GM23248 (cell line): ENCODE measurements at regions not wholly inside any gene's neighbourhood (a gene's known extent, or its start where the extent isn't known, plus 50 kb on each side); places are given as distances from the start of the nearest gene placed in this dataset.

Source experiments
- DNase-seq: peaks from one replicate; pipeline ENCODE4 v3.0.0-alpha.2; 2015
- H2AFZ ChIP-seq: fragments of 200-600 bp; sonication (generic); 2 replicates; pipeline ENCODE4 v1.6.1; 2016; ENCODE audit warnings: antibody characterized with exemption
- H3F3A ChIP-seq: fragments of 200-600 bp; sonication (generic); 2 replicates; pipeline ENCODE4 v1.6.1; 2016; ENCODE audit warnings: mild to moderate bottlenecking, antibody characterized with exemption, mixed run types; ENCODE audit not compliant: insufficient read depth
- H3K27ac ChIP-seq: fragments of 200-600 bp; sonication (generic); 2 replicates; pipeline ENCODE4 v1.5.1; 2016; ENCODE audit warnings: mild to moderate bottlenecking
- H3K27me3 ChIP-seq: fragments of 200-600 bp; sonication (generic); replicated peaks from 2 replicates; pipeline ENCODE4 v1.6.1; 2016; ENCODE audit warnings: mild to moderate bottlenecking; ENCODE audit not compliant: insufficient read depth
- H3K36me3 ChIP-seq: fragments of 200-600 bp; sonication (generic); 2 replicates; pipeline ENCODE4 v1.6.1; 2016; ENCODE audit warnings: low read depth, mild to moderate bottlenecking
- H3K4me1 ChIP-seq: fragments of 200-600 bp; sonication (generic); 2 replicates; pipeline ENCODE4 v1.6.1; 2016; ENCODE audit warnings: mild to moderate bottlenecking; ENCODE audit not compliant: insufficient read depth
- H3K4me2 ChIP-seq: fragments of 200-600 bp; sonication (generic); one replicate; pipeline ENCODE4 v1.6.1; 2016; ENCODE audit warnings: mild to moderate bottlenecking; ENCODE audit not compliant: unreplicated experiment
- H3K4me3 ChIP-seq: fragments of 200-600 bp; sonication (generic); 2 replicates; pipeline ENCODE4 v1.5.1; 2016; ENCODE audit warnings: mild to moderate bottlenecking
- H3K79me2 ChIP-seq: fragments of 200-600 bp; sonication (generic); 2 replicates; pipeline ENCODE4 v1.6.1; 2016; ENCODE audit warnings: mild to moderate bottlenecking; ENCODE audit not compliant: insufficient read depth
- H3K9ac ChIP-seq: fragments of 200-600 bp; sonication (generic); 2 replicates; pipeline ENCODE4 v1.6.1; 2016; ENCODE audit warnings: mild to moderate bottlenecking
- H3K9me2 ChIP-seq: fragments of 200-600 bp; sonication (generic); 2 replicates; pipeline ENCODE4 v1.6.1; 2016; ENCODE audit warnings: mixed run types, mild to moderate bottlenecking, moderate library complexity; ENCODE audit not compliant: insufficient read depth
- H3K9me3 ChIP-seq: fragments of 200-600 bp; sonication (generic); one replicate; pipeline ENCODE4 v1.6.1; 2017; ENCODE audit warnings: low read depth
- H4K20me1 ChIP-seq: fragments of 200-600 bp; sonication (generic); 2 replicates; pipeline ENCODE4 v1.6.0; 2016; ENCODE audit not compliant: insufficient read depth
- EZH2 ChIP-seq: fragments of 200-600 bp; sonication (generic); IDR thresholded peaks from 2 replicates; pipeline ENCODE4 v1.6.1; 2018; ENCODE audit warnings: antibody characterized with exemption, mild to moderate bottlenecking; ENCODE audit not compliant: insufficient read depth, poor library complexity, severe bottlenecking
- EZH2phosphoT487 ChIP-seq: fragments of 200-600 bp; sonication (generic); IDR thresholded peaks from 2 replicates; pipeline ENCODE4 v1.6.1; 2018; ENCODE audit warnings: antibody characterized with exemption, moderate library complexity, mild to moderate bottlenecking, low read depth; ENCODE audit not compliant: insufficient read depth
- WGBS, 2 experiments: methylation state at CpG; one replicate each; pipeline ENCODE4 v1.1.6; 2015 to 2017; ENCODE audit warnings: low lambda C conversion rate in 2 of 2, low coverage in 1 of 2; ENCODE audit errors: missing lambda C conversion rate in 2 of 2; 5-methylcytosine and 5-hydroxymethylcytosine counted together
- in situ Hi-C: fragments of 300-500 bp; cut with MboI; formaldehyde crosslinking; loops from 2 replicates; pipeline ENCODE4 v1.15.0; 2020

DNA sequence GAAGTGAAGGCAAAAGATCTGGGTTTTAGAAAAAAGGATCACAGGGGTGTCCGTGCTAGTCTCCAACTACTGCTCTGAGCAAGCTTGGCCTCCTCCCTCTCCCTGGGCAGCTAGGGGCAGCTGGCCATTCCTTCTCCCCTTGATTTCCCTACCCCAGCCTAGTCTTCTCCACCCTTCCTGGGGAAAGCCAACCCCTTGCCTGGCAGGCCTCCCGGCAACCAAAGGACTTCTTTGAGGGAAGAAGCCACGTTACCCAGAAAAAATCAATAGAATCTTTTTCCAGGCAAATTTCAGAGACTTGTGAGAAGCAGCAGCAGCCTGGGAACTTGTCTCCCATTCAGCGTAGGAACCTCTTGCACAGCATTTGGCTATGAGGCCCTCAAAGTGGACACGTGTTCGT is 91.5 kb downstream of the MIAT start:
- peak; percentile 3 for DNase-seq
- Histone ChIP-seq H4K20me1 (no peaks in the 10 kb centered on the region), H3K79me2 (no peaks in the 10 kb centered on the region), H3K9me2 (no peaks in the 10 kb centered on the region), H3K9me3 (no peaks in the 10 kb centered on the region), H2AFZ (no peak overlapping the region), H3K4me3 (no peak overlapping the region), H3K9ac (no peak overlapping the region), H3K27ac (no peak overlapping the region), H3K4me2 (no peak overlapping the region), H3K27me3 (no peaks in the 10 kb centered on the region), H3F3A (no peaks in the 10 kb centered on the region), H3K36me3 (no peaks in the 10 kb centered on the region), H3K4me1 (peaks cover 6% of the 10 kb centered on the region; the same call in 1 of the 2 replicates)
- in situ Hi-C loops, result no loop called here
- TF ChIP-seq EZH2 (no peak), EZH2phosphoT487 (no peak)
- WGBS, 2 experiments, result 57 to 59% methylated on average over 6 of the region's 6 CpGs

GRCh38 chr22:26751217-26751616 is 93.8 kb downstream of the MIAT start:
- Histone ChIP-seq H3K9me2 (no peaks in the 10 kb centered on the region), H3K27me3 (no peaks in the 10 kb centered on the region), H3K79me2 (no peaks in the 10 kb centered on the region), H3K9me3 (no peaks in the 10 kb centered on the region), H4K20me1 (no peaks in the 10 kb centered on the region), H3K9ac (no peak overlapping the region), H3K27ac (no peak overlapping the region), H3K4me3 (no peak overlapping the region), H2AFZ (no peak overlapping the region), H3K4me1 (no peaks in the 10 kb centered on the region), H3K4me2 (no peak overlapping the region), H3F3A (peaks cover 4% of the 10 kb centered on the region; the same call in 1 of the 2 replicates), H3K36me3 (no peaks in the 10 kb centered on the region)
- WGBS, 2 experiments, result 67 to 73% methylated on average over 4 to 5 of the region's 5 CpGs
- DNase-seq, result no peak
- no peak for TF ChIP-seq EZH2phosphoT487
- no peak for TF ChIP-seq EZH2
- in situ Hi-C loops, result loop anchor here (10.0 kb wide), 1 partner anchor 1054 kb away; the partner anchor contains the start of gene MN1

GRCh38 chr22:26753125-26753862 is 95.9 kb downstream of the MIAT start:
- Histone ChIP-seq H3K79me2 (no peaks in the 10 kb centered on the region), H3K36me3 (no peaks in the 10 kb centered on the region), H3K4me3 (no peak overlapping the region), H3K27me3 (no peaks in the 10 kb centered on the region), H3K4me2 (no peak overlapping the region), H2AFZ (no peak overlapping the region), H3K27ac (no peak overlapping the region), H3K9ac (no peak overlapping the region), H3F3A (peaks cover 4% of the 10 kb centered on the region; the same call in 1 of the 2 replicates), H3K9me3 (no peaks in the 10 kb centered on the region), H4K20me1 (no peaks in the 10 kb centered on the region), H3K4me1 (no peaks in the 10 kb centered on the region), H3K9me2 (no peaks in the 10 kb centered on the region)
- WGBS, 2 experiments, result 93% methylated on average over 10 of the region's 10 CpGs
- peak; percentile 8 for DNase-seq
- TF ChIP-seq EZH2 (no peak), EZH2phosphoT487 (no peak)
- in situ Hi-C loops, result loop anchor here (10.0 kb wide), 1 partner anchor 1052 kb away; the partner anchor contains the start of gene MN1

DNA sequence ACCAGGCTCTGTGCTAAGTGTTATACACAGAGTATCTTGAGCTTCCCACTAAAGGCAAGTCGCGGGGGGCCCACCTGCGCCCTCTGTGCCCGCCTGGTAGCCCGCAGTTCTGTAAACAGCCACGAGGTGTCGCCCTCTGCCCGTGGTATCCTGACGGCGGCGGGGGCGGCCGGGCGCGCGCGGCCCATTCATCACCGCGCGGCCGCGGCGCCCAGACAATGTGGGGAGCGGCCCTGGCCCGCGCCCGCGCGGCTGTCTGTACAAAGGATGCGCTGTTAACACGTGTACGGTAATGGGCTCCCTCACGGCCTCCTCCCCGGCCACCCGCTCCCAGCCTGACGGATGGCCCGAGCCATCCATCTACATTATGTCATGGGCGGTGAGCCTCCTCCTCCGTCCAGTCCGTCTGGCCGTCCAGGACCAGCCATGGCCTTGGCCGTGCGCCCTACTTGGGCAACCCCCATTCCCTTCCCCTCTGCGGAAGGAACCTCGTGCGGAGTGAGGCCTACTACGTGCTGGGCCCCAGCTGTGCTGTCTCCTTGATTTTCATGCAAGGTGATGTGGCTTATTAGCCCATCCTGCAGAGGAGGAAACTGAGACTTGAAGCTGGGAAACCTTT is 99.4 kb downstream of the MIAT start:
- in situ Hi-C loops, result loop anchor here (10.0 kb wide), 1 partner anchor 1048 kb away; the partner anchor contains the start of gene MN1

More for the DNA sequence above, 99.4 kb downstream of the MIAT start:
- no peaks in the 10 kb centered on the region for H3K9me2 ChIP-seq
- H3K27me3 ChIP-seq, result no peaks in the 10 kb centered on the region
- DNase-seq, result peak; percentile 87
- H3K9ac ChIP-seq, result peak overlapping the region; percentile 66
- no peaks in the 10 kb centered on the region for H3K4me1 ChIP-seq
- peaks cover 4% of the 10 kb centered on the region; the same call in 1 of the 2 replicates for H3F3A ChIP-seq
- no peak for TF ChIP-seq EZH2phosphoT487
- TF ChIP-seq EZH2, result no peak
- no peaks in the 10 kb centered on the region for H4K20me1 ChIP-seq
- no peaks in the 10 kb centered on the region for H3K79me2 ChIP-seq
- H3K9me3 ChIP-seq, result no peaks in the 10 kb centered on the region
- 15 to 17% methylated on average over 39 to 43 of the region's 47 CpGs for WGBS, 2 experiments
- H2AFZ ChIP-seq, result peak overlapping the region; percentile 77
- peak overlapping the region; percentile 32 for H3K4me2 ChIP-seq
- peak overlapping the region; percentile 42; the same call in 1 of the 2 replicates for H3K27ac ChIP-seq
- peak overlapping the region; percentile 43 for H3K4me3 ChIP-seq
- H3K36me3 ChIP-seq, result no peaks in the 10 kb centered on the region
